ENCODE measurements at regions not wholly inside any gene's neighbourhood (a gene's known extent, or its start where the extent isn't known, plus 50 kb on each side); places are given as distances from the start of the nearest gene placed in this dataset.
"Not testable (repeated sequence)": the region's sequence is repeated elsewhere in the genome, so short reads cannot be mapped to it uniquely, and the experiment has no call there.

DNA sequence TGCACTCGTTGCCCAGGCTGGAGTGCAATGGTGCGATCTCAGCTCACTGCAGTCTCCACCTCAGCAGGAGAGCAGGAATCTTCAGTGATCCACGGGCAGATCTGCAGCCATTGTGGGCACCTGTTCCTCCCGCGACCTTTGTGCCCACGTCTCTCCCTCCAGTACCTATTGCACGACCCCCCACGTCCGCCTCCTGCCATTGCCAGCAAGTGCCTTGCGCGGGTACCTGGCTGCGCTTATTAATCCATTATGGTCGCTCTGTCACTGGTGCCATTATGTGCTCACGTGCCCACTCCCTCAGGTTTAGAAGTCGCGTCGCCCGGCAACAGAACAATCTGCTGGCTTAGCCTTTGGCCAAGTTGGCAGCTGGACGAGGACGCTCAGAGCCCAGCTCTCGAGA is 146.2 kb upstream of the C1QTNF3 start:
- DNase-seq = not testable (repeated sequence)

DNA sequence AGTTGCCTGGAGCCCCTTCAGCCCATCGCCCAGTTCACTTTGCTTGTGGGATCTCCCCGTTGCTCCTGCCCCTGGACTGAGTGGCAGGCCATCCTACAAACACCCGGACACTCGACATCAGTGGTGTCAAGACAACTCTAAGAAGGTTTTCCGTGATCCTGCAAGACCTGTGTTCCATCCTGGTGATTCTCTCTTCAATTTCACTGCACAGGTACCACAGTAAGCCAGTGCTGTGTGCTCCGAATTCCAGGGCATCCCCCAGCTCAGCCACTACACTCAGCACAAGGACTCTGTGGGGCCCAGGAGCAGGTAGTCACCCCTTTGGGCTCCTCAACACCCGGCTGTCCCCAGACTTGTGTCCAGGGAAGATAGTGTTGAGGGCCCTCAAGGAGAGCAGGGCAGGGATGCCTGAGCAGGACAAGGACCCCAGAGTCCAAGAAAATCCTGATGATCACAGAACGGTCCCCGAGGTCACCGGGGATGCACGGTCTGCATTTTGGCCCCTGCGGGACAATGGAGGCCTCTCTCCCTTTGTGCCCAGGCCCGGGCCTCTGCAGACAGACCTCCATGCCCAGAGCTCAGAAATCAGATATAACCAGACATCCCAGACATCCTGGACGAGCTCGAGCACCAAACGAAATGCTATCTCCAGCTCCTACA is 146.9 kb upstream of the C1QTNF3 start:
- DNase-seq = not testable (repeated sequence)

DNA sequence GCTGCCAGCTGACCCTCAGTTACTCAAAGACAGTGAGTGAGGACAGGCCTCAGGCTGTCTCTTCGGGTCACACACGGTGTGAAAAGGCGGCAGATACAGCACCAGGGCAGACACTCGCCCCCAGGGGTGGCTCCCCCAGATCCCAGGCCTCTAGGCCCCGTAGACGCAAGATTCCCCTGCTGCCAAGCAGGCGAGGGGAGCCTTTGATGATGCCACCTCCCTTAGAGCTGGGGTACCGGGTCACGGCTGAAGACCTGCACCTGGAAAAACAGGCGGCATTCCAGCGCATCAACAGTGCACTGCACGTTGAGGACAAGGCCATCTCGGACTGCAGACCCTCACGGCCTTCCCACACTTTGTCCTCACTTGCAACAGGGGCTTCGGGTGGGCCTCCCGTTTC is 147.5 kb upstream of the C1QTNF3 start:
- DNase-seq = not testable (repeated sequence)

DNA sequence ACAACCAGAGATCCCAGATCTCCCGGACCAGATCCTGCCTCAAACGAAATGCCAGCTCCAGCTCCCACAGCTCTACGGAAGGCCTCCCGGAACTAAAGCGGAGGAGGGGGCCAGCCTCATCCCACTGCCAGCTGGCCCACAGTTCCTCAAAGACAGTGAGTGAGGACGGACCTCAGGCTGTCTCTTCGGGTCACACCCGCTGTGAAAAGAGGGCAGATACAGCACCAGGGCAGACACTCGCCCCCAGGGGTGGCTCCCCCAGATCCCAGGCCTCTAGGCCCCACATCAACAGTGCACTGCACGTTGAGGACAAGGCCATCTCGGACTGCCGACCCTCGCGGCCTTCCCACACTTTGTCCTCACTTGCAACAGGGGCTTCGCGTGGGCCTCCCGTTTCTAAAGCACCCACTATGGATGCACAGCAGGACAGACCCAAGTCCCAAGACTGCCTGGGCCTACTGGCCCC is 148.3 kb upstream of the C1QTNF3 start:
- DNase-seq = not testable (repeated sequence)

DNA sequence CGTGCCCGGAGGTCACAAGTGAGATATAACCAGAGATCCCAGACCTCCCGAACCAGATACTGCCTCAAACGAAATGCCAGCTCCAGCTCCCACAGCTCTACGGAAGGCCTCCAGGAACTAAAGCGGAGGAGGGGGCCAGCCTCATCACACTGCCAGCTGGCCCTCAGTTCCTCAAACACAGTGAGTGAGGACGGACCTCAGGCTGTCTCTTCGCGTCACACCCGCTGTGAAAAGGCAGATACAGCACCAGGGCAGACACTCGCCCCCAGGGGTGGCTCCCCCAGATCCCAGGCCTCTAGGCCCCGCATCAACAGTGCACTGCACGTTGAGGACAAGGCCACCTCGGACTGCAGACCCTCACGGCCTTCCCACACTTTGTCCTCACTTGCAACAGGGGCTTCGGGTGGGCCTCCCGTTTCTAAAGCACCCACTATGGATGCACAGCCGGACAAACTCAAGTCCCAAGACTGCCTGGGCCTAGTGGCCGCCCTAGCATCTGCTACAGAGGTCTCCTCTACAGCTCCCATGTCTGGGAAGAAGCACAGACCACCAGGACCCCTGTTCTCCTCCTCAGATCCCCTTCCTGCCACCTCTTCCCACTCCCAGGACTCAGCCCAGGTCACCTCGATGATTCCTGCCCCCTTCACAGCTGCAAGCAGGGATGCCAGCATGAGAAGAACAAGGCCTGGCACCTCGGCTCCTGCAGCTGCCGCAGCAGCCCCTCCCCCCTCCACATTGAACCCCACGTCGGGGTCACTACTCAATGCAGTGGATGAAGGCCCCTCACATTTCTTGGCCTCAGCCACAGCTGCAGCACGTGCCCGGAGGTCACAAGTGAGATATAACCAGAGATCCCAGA is 149.3 kb upstream of the C1QTNF3 start:
- not testable (repeated sequence) for DNase-seq

DNA sequence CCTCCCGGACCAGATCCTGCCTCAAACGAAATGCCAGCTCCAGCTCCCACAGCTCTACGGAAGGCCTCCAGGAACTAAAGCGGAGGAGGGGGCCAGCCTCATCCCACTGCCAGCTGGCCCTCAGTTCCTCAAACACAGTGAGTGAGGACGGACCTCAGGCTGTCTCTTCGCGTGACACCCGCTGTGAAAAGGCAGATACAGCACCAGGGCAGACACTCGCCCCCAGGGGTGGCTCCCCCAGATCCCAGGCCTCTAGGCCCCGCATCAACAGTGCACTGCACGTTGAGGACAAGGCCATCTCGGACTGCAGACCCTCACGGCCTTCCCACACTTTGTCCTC is 149.9 kb upstream of the C1QTNF3 start:
- not testable (repeated sequence) for DNase-seq

DNA sequence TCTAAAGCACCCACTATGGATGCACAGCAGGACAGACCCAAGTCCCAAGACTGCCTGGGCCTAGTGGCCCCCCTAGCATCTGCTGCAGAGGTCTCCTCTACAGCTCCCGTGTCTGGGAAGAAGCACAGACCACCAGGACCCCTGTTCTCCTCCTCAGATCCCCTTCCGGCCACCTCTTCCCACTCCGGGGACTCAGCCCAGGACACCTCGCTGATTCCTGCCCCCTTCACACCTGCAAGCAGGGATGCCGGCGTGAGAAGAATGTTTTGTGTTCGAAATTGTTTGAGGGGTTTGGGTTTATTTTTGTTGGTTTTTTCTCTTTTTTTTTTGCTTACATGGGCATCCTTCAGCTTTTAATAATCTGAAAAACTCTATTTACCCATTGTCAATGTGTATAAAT is 150.3 kb upstream of the C1QTNF3 start:
- DNase-seq = not testable (repeated sequence)

DNA sequence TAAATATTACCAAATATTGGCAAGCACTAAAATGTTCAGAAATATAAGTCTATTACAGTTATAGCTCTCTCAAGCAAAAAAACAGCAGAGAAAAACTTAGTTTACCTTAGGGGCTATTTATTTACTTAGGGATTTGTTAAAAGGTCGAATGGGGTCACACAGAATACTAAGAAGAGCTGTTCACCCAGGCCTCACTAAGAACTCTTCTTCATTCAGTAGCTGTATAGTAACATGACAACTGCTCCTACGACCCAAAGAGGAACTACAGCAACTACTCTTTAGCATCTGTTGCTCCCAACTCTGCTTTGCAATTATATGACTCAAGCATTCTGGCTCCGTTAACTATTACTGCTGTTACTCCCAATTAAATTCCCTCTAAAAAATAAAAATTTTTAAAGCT is 150.8 kb upstream of the C1QTNF3 start:
- DNase-seq = not testable (repeated sequence)

DNA sequence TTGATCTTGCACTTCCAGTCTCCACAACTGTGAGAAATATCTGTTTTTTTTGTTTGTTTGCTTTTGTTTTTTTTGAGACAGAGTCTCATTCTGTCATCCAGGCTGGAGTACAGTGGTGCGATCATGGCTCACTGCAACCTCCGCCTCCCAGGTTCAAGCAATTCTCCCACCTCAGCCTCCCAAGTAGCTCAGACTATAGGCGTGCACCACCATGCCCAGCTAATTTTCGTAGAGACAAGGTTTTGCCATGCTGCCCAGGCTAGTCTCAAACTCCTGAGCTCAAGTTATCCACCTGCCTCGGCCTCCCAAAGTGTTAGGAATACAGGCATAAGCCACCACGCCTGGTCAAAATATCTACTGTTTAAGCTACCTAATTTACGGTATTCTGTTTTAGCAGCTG is 153.1 kb upstream of the C1QTNF3 start:
- DNase-seq = not testable (repeated sequence)

DNA sequence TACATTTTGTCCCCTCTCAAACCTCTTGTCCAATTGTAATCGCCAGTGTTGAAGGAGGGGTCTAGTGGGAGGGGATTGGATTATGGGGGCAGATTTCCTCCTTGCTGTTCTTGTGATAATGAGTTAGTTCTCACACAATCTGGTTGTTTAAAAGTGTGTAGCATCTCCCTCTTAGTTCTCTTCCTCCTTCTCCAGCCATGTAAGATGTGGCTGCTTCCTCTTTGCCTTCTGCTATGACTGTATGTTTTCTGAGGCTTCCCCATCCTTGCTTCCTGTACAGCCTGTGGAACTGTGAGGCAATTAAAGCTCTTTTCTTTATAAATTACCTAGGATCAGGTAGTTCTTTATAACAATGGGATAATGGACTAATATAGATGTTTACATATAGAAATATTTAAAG is 162.3 kb upstream of the C1QTNF3 start:
- not testable (repeated sequence) for DNase-seq

DNA sequence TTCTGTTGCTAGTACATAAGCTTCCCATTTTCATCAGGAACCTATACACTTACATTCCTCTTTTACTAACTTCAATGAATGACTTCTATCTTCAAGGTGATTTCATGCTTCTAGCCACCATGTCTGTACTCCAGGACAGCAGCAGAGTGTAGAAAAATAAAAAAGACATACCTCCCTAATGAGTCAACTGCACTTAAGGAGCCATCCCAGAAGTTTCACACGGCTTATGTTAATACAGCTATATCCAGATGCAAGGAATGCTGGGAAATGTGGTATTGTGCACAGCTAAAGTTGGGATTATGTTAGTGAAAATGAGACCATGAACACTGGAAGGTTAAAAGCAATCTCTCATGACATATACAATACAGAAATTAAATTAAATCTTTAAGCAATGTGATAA is 174.4 kb upstream of the C1QTNF3 start:
- not testable (repeated sequence) for DNase-seq

DNA sequence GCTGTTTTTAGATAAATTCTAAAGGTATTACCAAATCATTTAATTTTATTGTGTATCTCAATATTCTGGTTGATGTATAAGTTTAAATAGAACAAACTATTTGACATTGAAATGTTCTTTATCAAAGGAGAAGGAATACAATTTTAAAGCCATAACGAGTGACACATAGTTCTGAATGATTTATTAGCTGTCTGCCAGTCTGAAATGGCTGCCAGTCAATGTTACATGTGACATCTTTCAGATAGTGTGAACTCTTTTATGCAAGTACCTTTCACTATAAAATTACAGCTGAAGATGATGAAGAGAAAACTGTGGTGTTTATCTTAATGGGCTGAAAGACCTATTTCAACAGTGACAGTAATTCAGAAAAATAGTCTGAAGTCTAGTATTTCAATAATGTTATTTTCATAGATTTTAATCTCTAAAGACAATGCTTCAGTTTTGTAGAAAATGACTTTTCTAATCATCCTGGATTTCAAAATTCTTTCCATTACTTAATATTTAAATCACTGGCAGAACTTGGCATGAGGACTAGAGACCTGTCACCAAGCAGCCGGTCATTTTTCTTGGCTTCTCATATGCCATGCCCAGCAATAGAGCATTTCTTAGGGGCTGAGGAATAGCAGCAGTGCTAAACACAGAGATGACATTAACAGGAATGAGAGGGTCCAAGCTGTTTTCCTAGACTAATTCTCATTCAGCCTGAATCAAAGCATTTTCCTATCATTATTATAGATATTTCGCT is 178.5 kb upstream of the C1QTNF3 start:
- DNase-seq = not testable (repeated sequence)

DNA sequence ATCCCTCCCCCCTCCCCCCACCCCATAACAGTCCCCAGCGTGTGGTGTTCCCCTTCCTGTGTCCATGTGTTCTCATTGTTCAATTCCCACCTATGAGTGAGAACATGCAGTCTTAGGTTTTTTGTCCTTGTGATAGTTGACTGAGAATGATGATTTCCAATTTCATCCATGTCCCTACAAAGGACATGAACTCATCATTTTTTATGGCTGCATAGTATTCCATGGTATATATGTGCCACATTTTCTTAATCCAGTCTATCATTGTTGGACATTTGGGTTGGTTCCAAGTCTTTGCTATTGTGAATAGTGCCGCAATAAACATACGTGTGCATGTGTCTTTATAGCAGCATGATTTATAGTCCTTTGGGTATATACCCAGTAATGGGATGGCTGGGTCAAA is 180.1 kb upstream of the C1QTNF3 start:
- DNase-seq = not testable (repeated sequence)

DNA sequence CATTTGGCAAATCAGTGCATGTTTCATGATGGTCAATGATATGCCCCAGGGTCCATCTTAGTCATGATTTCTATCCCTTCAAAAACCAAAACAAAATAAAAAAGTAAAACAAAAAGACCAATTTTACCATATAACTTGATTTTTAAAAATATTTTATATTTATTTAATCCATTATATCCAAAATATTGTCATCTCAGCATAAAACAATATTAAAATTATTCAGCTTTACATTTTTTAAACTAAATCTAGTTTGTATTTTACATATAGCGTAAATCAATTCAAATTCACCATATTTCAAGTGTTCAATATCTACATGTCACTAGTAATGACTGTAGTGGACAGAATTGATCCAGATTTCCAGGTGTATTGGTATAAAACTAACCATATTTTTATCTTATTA is 187.4 kb upstream of the C1QTNF3 start:
- DNase-seq = not testable (repeated sequence)

DNA sequence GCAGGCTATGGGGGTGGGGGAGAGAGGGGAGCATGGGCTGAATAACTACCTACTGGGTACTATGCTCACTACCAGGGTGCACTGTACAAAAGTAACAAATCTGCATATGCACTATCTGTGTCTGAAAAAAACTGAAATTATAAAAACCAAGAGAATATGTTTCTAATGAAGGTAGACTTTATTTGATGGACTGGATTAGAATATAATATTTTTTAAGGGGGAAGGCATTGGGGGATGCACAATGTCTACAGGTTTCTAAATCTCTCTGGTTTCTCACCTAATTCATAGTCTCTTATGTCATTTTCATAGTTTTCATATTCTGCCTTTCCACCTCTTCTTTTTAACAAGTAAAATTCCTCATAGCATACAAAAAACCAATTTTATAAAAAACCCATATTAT is 200.8 kb upstream of the C1QTNF3 start:
- DNase-seq = not testable (repeated sequence)

DNA sequence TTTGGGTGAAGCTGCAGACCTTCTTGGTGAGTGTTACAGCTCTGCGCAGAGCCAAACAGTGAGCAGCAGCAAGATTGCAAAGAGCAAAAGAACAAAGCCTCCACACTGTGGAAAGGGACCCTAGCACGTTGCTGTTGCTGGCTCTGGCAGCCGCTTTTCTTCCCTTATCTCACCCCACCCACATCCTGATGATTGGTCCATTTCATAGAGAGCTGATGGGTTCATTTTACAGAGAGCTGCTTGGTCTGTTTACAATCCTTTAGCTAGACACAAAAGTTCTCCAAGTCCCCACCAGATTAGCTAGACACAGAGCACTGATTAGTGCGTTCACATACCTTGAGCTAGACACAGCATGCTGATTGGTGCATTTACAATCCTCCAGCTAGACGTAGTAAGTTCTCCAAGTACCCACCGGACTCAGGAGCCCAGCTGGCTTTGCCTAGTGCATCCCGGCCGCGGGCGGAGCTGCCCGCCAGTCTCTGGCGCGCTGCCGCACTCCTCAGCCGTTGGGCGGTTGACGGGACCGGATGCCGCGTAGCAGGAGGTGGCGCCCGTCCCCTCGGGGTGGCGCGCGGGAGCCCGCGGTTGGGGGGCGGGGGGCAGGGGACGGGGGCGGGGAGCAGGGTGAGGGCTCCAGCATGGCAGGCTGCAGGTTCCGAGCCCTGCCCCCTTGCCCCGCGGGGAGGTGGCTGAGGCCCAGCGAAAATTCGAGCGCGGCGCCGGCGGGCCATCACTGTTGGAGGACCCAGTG is 201.4 kb upstream of the C1QTNF3 start:
- not testable (repeated sequence) for DNase-seq

DNA sequence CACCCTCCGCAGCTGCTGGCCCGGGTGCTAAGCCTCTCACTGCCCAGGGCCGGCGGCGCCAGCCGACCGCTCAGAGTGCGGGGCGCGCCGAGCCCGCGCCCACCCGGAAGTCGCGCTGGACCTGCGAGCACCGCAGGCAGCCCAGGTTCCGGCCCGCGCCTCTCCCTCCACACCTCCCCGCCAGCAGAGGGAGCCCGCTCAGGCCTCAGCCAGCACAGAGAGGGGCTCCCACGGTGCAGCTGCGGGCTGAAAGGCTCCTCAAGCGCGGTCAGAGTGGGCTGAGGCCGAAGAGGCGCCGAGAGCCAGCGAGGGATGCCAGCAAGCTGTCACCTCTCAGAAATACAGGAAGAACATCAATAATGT is 202.0 kb upstream of the C1QTNF3 start:
- DNase-seq = not testable (repeated sequence)

DNA sequence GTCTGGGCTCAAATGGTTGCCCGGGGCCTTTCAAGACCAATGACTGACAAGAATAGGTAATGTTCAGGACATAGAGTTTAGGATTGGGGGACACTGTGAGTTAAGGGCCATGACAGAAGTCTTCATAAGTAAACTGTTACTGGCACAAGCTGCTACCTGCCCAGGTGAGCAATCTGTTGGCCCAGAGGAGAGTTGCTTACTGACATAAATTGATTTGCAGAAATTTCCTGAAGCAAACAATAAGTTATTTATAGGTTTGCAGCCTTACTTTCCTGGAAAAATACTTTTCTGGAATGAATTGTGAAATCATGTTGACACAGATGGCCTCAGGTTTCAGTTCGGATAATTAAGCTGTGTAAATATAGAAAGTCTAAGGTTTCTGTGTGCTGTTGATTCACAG is 202.8 kb upstream of the C1QTNF3 start:
- DNase-seq = not testable (repeated sequence)

DNA sequence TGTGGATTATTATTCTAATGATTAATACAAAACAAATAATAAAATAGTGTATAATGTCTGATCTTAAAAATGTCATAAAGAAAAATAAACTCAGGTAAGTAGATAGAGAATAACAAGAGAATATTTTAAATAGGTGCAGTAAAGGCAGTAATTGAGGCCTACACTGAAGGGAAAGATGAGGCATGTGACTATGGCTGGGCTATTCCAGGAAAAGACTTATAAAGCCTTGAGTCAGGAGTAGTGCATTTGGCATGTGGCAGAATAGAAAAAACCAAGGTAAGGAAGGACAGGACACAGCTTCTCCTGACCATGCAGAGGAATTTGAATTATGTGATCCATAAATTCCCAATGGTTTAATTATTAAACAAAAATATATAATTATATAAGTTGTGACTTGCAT is 215.6 kb upstream of the C1QTNF3 start:
- not testable (repeated sequence) for DNase-seq

DNA sequence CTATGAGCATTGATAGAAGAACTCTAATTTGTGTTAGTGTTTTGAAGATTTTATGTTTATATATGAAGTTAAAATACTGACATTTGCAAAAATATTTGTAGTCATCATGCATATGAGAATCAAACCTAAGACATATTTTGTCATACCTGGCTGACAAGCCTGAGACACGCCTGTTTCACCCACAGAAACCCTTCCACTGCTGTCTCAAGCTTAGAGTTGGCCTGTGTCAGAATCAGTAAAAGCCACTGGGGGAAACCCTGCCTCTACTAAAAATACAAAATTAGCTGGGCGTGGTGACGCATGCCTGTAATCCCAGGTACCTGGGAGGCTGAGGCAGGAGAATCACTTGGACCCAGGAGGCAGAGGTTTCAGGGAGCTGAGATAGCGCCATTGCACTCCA is 218.0 kb upstream of the C1QTNF3 start:
- DNase-seq = not testable (repeated sequence)

DNA sequence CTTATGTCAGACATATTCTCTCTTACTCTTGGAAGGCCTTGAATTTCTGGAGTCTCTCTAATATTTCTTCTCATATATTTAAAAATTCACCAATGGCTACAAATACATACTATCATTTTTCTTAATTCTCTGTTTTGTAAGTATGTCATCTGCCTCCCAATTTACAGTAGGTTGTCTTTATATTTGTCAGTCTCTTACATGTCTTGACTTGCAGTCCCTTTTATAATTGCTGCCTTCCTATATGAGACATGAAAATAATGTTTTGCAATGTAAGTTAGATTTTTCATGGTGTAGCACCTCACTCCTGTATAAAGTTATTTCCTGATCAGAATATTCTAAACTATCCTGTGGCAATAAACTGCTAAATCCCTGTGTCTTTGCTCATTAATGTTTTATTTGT is 223.1 kb upstream of the C1QTNF3 start:
- not testable (repeated sequence) for DNase-seq

DNA sequence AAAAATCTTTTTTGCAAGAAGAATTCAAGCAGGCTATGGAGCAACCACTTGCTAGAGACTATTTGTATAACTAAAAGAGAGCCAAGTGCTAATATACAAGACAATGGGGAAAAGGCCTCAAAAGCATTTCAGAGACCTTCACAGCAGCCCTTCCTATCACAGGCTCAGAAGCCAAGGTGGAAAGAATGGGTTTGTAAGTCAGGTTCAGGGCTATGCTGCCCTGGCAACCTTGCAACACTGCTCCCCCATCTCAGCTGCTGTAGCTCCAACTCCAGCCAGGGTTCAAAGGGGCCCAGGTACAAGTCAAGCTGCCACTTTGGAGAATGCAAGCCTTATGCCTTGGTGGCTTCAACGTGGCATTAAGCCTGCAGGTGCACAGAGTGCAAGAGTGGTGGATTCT is 253.7 kb upstream of the C1QTNF3 start:
- DNase-seq = not testable (repeated sequence)

Data from skin of body (tissue), 1 donor.